Smooth muscle cell (in vitro differentiated cells): ENCODE measurements at regions not wholly inside any gene's neighbourhood (a gene's known extent, or its start where the extent isn't known, plus 50 kb on each side); places are given as distances from the start of the nearest gene placed in this dataset.

Experiments used
- DNase-seq: peaks from one replicate; lab custom pipeline; 2025; ENCODE audit not compliant: unreplicated experiment; lab: John Stamatoyannopoulos, UW
- H2AFZ ChIP-seq: fragments of 200-600 bp; sonication (generic); 2 replicates; pipeline ENCODE4 v1.6.0; 2016; ENCODE audit warnings: antibody characterized with exemption, low read depth, mild to moderate bottlenecking
- H3F3A ChIP-seq: fragments of 200-600 bp; sonication (generic); 2 replicates; pipeline ENCODE4 v1.6.0; 2017; ENCODE audit warnings: antibody characterized with exemption, low read depth
- H3K27ac ChIP-seq: fragments of 200-600 bp; sonication (generic); 2 replicates; pipeline ENCODE4 v1.5.1; 2016; ENCODE audit warnings: low read depth, mild to moderate bottlenecking
- H3K27me3 ChIP-seq: fragments of 200-600 bp; sonication (generic); 2 replicates; pipeline ENCODE4 v1.6.1; 2016; ENCODE audit warnings: low read depth, mild to moderate bottlenecking
- H3K36me3 ChIP-seq: fragments of 200-600 bp; sonication (generic); 2 replicates; pipeline ENCODE4 v1.5.1; 2016; ENCODE audit warnings: low read depth
- H3K4me1 ChIP-seq: fragments of 200-600 bp; sonication (generic); 2 replicates; pipeline ENCODE4 v1.5.1; 2016; ENCODE audit warnings: low read depth
- H3K4me2 ChIP-seq: fragments of 200-600 bp; sonication (generic); 2 replicates; pipeline ENCODE4 v1.6.0; 2016; ENCODE audit warnings: mild to moderate bottlenecking
- H3K4me3 ChIP-seq: fragments of 200-600 bp; sonication (generic); 2 replicates; pipeline ENCODE4 v1.5.1; 2016; ENCODE audit warnings: mild to moderate bottlenecking
- H3K79me2 ChIP-seq: fragments of 200-600 bp; sonication (generic); 2 replicates; pipeline ENCODE4 v1.6.0; 2016; ENCODE audit warnings: low read depth, mild to moderate bottlenecking
- H3K9ac ChIP-seq: fragments of 200-600 bp; sonication (generic); 2 replicates; pipeline ENCODE4 v1.6.0; 2016; ENCODE audit warnings: low read depth
- H3K9me3 ChIP-seq: fragments of 200-600 bp; sonication (generic); replicated peaks from 2 replicates; pipeline ENCODE4 v1.5.1; 2016; ENCODE audit warnings: low read depth
- H4K20me1 ChIP-seq: fragments of 200-600 bp; sonication (generic); 2 replicates; pipeline ENCODE4 v1.6.0; 2016; ENCODE audit warnings: low read depth
- CTCF ChIP-seq: fragments of 200-600 bp; sonication (generic); IDR thresholded peaks from 2 replicates; pipeline ENCODE4 v1.5.1; 2017; ENCODE audit warnings: borderline replicate concordance, mild to moderate bottlenecking, antibody characterized with exemption; ENCODE audit not compliant: insufficient read depth, poor library complexity, severe bottlenecking
- WGBS: methylation state at CpG from one replicate; pipeline ENCODE4 v1.1.7; 2016; ENCODE audit warnings: low lambda C conversion rate; 5-methylcytosine and 5-hydroxymethylcytosine counted together

GRCh38 chr11:31958076-31958735 lies 132.7 kb upstream of the RCN1 start:
- no peaks in the 10 kb centered on the region for H3K36me3 ChIP-seq
- no peak overlapping the region for H3K27ac ChIP-seq
- TF ChIP-seq CTCF: peak; percentile 81
- peak overlapping the region; percentile 2 for H3K4me2 ChIP-seq
- no peaks in the 10 kb centered on the region for H3K79me2 ChIP-seq
- peak; percentile 14 for DNase-seq
- H3K9ac ChIP-seq: no peak overlapping the region
- 28% methylated on average over 15 of the region's 15 CpGs for WGBS
- no peak overlapping the region for H3K4me3 ChIP-seq
- H3K4me1 ChIP-seq: no peaks in the 10 kb centered on the region
- H3K27me3 ChIP-seq: no peaks in the 10 kb centered on the region
- peak overlapping the region; percentile 52 for H2AFZ ChIP-seq
- H3K9me3 ChIP-seq: no peaks in the 10 kb centered on the region
- H3F3A ChIP-seq: no peaks in the 10 kb centered on the region
- H4K20me1 ChIP-seq: no peaks in the 10 kb centered on the region

- 68% methylated on average over 7 of the region's 7 CpGs for WGBS
- H2AFZ ChIP-seq: peak overlapping the region; percentile 52
- H3K79me2 ChIP-seq: no peaks in the 10 kb centered on the region
- H3K4me2 ChIP-seq: peak overlapping the region; percentile 2
- no peak overlapping the region for H3K9ac ChIP-seq
- H3K36me3 ChIP-seq: no peaks in the 10 kb centered on the region
- no peak for DNase-seq
- H3K27ac ChIP-seq: no peak overlapping the region
- H3K9me3 ChIP-seq: no peaks in the 10 kb centered on the region
- no peaks in the 10 kb centered on the region for H4K20me1 ChIP-seq
- no peaks in the 10 kb centered on the region for H3K27me3 ChIP-seq
- no peaks in the 10 kb centered on the region for H3F3A ChIP-seq
- no peak overlapping the region for H3K4me3 ChIP-seq
- TF ChIP-seq CTCF: no peak
- H3K4me1 ChIP-seq: no peaks in the 10 kb centered on the region
These were observed 133.2 kb upstream of the RCN1 start for GRCh38 chr11:31957674-31958073.

- Histone ChIP-seq H3K27ac (no peak overlapping the region), H3K27me3 (no peaks in the 10 kb centered on the region), H3K4me2 (no peak overlapping the region), H3F3A (no peaks in the 10 kb centered on the region), H3K4me3 (no peak overlapping the region), H3K9me3 (no peaks in the 10 kb centered on the region), H3K4me1 (no peaks in the 10 kb centered on the region), H3K79me2 (no peaks in the 10 kb centered on the region), H4K20me1 (no peaks in the 10 kb centered on the region), H3K9ac (no peak overlapping the region), H3K36me3 (no peaks in the 10 kb centered on the region), H2AFZ (no peak overlapping the region)
- TF ChIP-seq CTCF: no peak
- 62% methylated on average over 3 of the region's 3 CpGs for WGBS
- DNase-seq: no peak
These were observed 134.6 kb upstream of the RCN1 start for GRCh38 chr11:31956310-31956709.

GRCh38 chr11:31955838-31956237 lies 135.0 kb upstream of the RCN1 start:
- Histone ChIP-seq H3K4me2 (no peak overlapping the region), H3K27me3 (no peaks in the 10 kb centered on the region), H3K36me3 (no peaks in the 10 kb centered on the region), H3K79me2 (no peaks in the 10 kb centered on the region), H4K20me1 (no peaks in the 10 kb centered on the region), H3K4me3 (no peak overlapping the region), H3F3A (no peaks in the 10 kb centered on the region), H2AFZ (no peak overlapping the region), H3K9ac (no peak overlapping the region), H3K27ac (no peak overlapping the region), H3K9me3 (no peaks in the 10 kb centered on the region), H3K4me1 (no peaks in the 10 kb centered on the region)
- no peak for DNase-seq
- TF ChIP-seq CTCF: no peak
- WGBS: 92% methylated on average over 7 of the region's 7 CpGs
